IMR-90 (cell line): ENCODE measurements at regions not wholly inside any gene's neighbourhood (a gene's known extent, or its start where the extent isn't known, plus 50 kb on each side); places are given as distances from the start of the nearest gene placed in this dataset.

Experiments used
- ATAC-seq: fragments of 200-7000 bp; cut with Tn5 transposase; 2 replicates; pipeline ENCODE4 v1.9.1; 2020; ENCODE audit warnings: low read depth, mild to moderate bottlenecking, moderate library complexity
- BruUV-seq: library from RNA; stranded (reverse); fragments of 400-500 nt; replicated peaks from 2 replicates; lab custom pipeline; 2021; lab: Mats Ljungman, UMichigan
- CTCF ChIA-PET: fragments of 300-600 bp; formaldehyde crosslinking; extraction: SDS; loops from one replicate; lab custom pipeline; 2021; ENCODE audit warnings: antibody characterized with exemption; lab: Yijun Ruan, JAX
- POLR2A ChIA-PET: fragments of 300-600 bp; sonication (Branson Sonifier 250); formaldehyde crosslinking; loops from one replicate; lab custom pipeline; 2022; ENCODE audit warnings: antibody characterized with exemption; ENCODE audit not compliant: unreplicated experiment; lab: Charles Lee
- DNase-seq: peaks from one replicate; pipeline ENCODE4 v3.0.0; 2013
- H2AFZ ChIP-seq: replicated peaks from 2 replicates; pipeline ENCODE3; 2013; ENCODE audit warnings: low read length, mild to moderate bottlenecking; ENCODE audit not compliant: poor library complexity
- H2AK5ac ChIP-seq: 2 replicates; pipeline ENCODE4 v1.6.1; 2013; ENCODE audit warnings: low read depth, low read length, inconsistent platforms
- H2AK9ac ChIP-seq: replicated peaks from 2 replicates; pipeline ENCODE3; 2013; ENCODE audit warnings: mild to moderate bottlenecking, low read depth, low read length, moderate library complexity; ENCODE audit not compliant: poor library complexity
- H2BK120ac ChIP-seq: 2 replicates; pipeline ENCODE4 v1.6.1; 2013; ENCODE audit warnings: low read depth, low read length, inconsistent platforms
- H2BK15ac ChIP-seq: 3 replicates; pipeline ENCODE4 v1.6.1; 2013; ENCODE audit warnings: low read depth, low read length, inconsistent platforms
- H2BK20ac ChIP-seq: 2 replicates; pipeline ENCODE4 v1.6.1; 2013; ENCODE audit warnings: low read depth, mild to moderate bottlenecking, inconsistent platforms, low read length, moderate library complexity
- H2BK5ac ChIP-seq: 2 replicates; pipeline ENCODE4 v1.6.1; 2013; ENCODE audit warnings: mild to moderate bottlenecking, low read depth, low read length, inconsistent platforms; ENCODE audit not compliant: poor library complexity, severe bottlenecking
- H3K14ac ChIP-seq: replicated peaks from 2 replicates; pipeline ENCODE4 v1.6.1; 2013; ENCODE audit warnings: low read depth, low read length, inconsistent platforms
- H3K18ac ChIP-seq: 2 replicates; pipeline ENCODE4 v1.6.1; 2013; ENCODE audit warnings: low read depth, low read length, control low read depth
- H3K23ac ChIP-seq: 2 replicates; pipeline ENCODE4 v1.6.1; 2013; ENCODE audit warnings: low read depth, low read length, inconsistent platforms
- H3K27ac ChIP-seq: 2 replicates; pipeline ENCODE4 v1.5.1; 2013; ENCODE audit warnings: mild to moderate bottlenecking, control low read depth, low read length; ENCODE audit not compliant: insufficient read depth
- H3K27me3 ChIP-seq: 2 replicates; pipeline ENCODE4 v1.6.1; 2013; ENCODE audit warnings: low read length; ENCODE audit not compliant: control insufficient read depth, insufficient read depth
- H3K36me3 ChIP-seq: 2 replicates; pipeline ENCODE4 v1.6.1; 2013; ENCODE audit warnings: low read length, mixed read lengths; ENCODE audit not compliant: control insufficient read depth, insufficient read depth
- H3K4ac ChIP-seq: 2 replicates; pipeline ENCODE4 v1.6.1; 2013; ENCODE audit warnings: low read depth, low read length, inconsistent platforms
- H3K4me1 ChIP-seq: 2 replicates; pipeline ENCODE4 v1.6.1; 2013; ENCODE audit warnings: low read length, mixed read lengths; ENCODE audit not compliant: control insufficient read depth, insufficient read depth
- H3K4me2 ChIP-seq: 2 replicates; pipeline ENCODE4 v1.6.1; 2013; ENCODE audit warnings: low read depth, mild to moderate bottlenecking, control low read depth, low read length, moderate library complexity
- H3K4me3 ChIP-seq: 2 replicates; pipeline ENCODE4 v1.5.1; 2013; ENCODE audit warnings: low read depth, mild to moderate bottlenecking, control low read depth, low read length, moderate library complexity; ENCODE audit not compliant: insufficient read depth
- H3K56ac ChIP-seq: 2 replicates; pipeline ENCODE4 v1.6.1; 2013; ENCODE audit warnings: low read length, inconsistent platforms; ENCODE audit not compliant: insufficient read depth; ENCODE audit errors: extremely low read depth
- H3K79me1 ChIP-seq, 2 experiments: 2 replicates each; pipeline ENCODE4 v1.6.1; 2013; ENCODE audit warnings: low read length in 2 of 2, inconsistent platforms in 1 of 2, low read depth in 1 of 2
- H3K9ac ChIP-seq: 2 replicates; pipeline ENCODE4 v1.6.1; 2013; ENCODE audit warnings: low read depth, low read length, control low read depth
- H3K9me1 ChIP-seq: 2 replicates; pipeline ENCODE4 v1.6.1; 2013; ENCODE audit warnings: low read length, inconsistent platforms; ENCODE audit not compliant: insufficient read depth
- H3K9me3 ChIP-seq: 2 replicates; pipeline ENCODE4 v1.6.1; 2013; ENCODE audit warnings: low read length; ENCODE audit not compliant: control insufficient read depth, insufficient read depth
- H4K20me1 ChIP-seq: 2 replicates; pipeline ENCODE4 v1.6.1; 2013; ENCODE audit warnings: low read length, inconsistent platforms; ENCODE audit not compliant: insufficient read depth
- H4K5ac ChIP-seq: 2 replicates; pipeline ENCODE4 v1.6.1; 2013; ENCODE audit warnings: mild to moderate bottlenecking, low read depth, low read length, control low read depth
- H4K8ac ChIP-seq, 2 experiments: 2 replicates each; pipeline ENCODE4 v1.6.1; 2013; ENCODE audit warnings: low read depth in 2 of 2, low read length in 2 of 2, control low read depth in 1 of 2, inconsistent platforms in 1 of 2
- H4K91ac ChIP-seq: 2 replicates; pipeline ENCODE4 v1.6.1; 2013; ENCODE audit warnings: low read depth, low read length, inconsistent platforms; ENCODE audit not compliant: insufficient read depth
- CHD1 ChIP-seq: IDR thresholded peaks from 2 replicates; pipeline ENCODE4 v1.6.1; 2012; ENCODE audit warnings: low read depth, low read length, improper control_type of control experiment
- CTCF ChIP-seq: conservative IDR thresholded peaks from 2 replicates; pipeline ENCODE4 v1.5.1; 2012; ENCODE audit warnings: mild to moderate bottlenecking, low read depth, low read length, improper control_type of control experiment
- ELK1 ChIP-seq: fragments of 150-350 bp; IDR thresholded peaks from 2 replicates; pipeline ENCODE4 v1.6.1; 2016; ENCODE audit warnings: low read depth, mild to moderate bottlenecking, low read length, moderate library complexity, borderline replicate concordance
- FOS ChIP-seq: fragments of 150-350 bp; IDR thresholded peaks from 2 replicates; pipeline ENCODE4 v1.6.1; 2016; ENCODE audit warnings: low read depth, low read length
- MAFK ChIP-seq: IDR thresholded peaks from 2 replicates; pipeline ENCODE4 v1.6.1; 2012; ENCODE audit warnings: low read depth, low read length, improper control_type of control experiment
- NFE2L2 ChIP-seq: fragments of 150-350 bp; IDR thresholded peaks from 2 replicates; pipeline ENCODE4 v1.6.1; 2016; ENCODE audit warnings: low read depth, mild to moderate bottlenecking, low read length
- RFX5 ChIP-seq: IDR thresholded peaks from 2 replicates; pipeline ENCODE4 v1.8.0; 2012; ENCODE audit warnings: low read depth, mild to moderate bottlenecking, low read length, moderate library complexity
- WGBS, 2 experiments: methylation state at CpG; one replicate each; pipeline versions ENCODE4 v1.1.5 to v1.1.7; 2013; ENCODE audit warnings: missing lambda C conversion rate in 2 of 2; ENCODE audit not compliant: insufficient read length in 1 of 2; ENCODE audit errors: extremely low coverage in 2 of 2; 5-methylcytosine and 5-hydroxymethylcytosine counted together
- dilution Hi-C: fragments of 300-500 bp; cut with HindIII; formaldehyde crosslinking; loops from one replicate; pipeline ENCODE4 v1.14.3; 2018; ENCODE audit warnings: low sequenced_read_pairs; ENCODE audit not compliant: unreplicated experiment
- in situ Hi-C: fragments of 300-500 bp; cut with MboI; formaldehyde crosslinking; loops from 3 replicates; pipeline ENCODE4 v1.14.3; 2019; ENCODE audit warnings: low sequenced_read_pairs, inconsistent platforms, mixed read lengths
- intact Hi-C: fragments of 100-400 bp; cut with micrococcal nuclease; formaldehyde crosslinking; loops from 2 replicates; pipeline ENCODE4 v1.10.0; 2022

DNA sequence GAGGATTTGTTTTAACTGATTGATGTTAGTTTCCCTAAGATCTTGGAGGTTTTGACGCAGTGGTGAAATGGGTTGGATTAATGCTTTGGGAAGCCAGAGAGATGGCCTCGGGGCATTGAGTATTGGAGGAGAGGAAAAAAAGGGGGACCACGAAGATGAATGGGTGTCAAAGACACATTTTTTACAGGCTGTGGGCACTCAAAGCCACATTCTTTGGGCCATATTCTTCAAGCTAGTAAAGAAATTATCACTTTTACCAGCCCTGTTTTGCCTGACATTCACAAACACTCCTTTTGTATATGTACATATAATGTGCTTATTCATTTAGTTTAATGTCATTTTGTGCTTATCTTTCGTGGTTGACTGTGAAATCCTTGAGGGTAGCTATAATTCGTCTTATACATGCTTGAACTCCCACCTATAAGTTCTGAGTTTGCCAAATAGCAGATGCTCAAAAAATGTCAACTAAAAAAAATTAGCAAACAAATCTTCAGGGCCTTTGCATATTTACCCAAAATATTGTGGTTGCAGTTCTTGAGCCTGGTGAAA lies 146.3 kb downstream of the ARL6IP6 start:
- no peak overlapping the region for H3K14ac ChIP-seq
- in situ Hi-C loops, result no loop called here
- H2AK5ac ChIP-seq, result no peak overlapping the region
- peak overlapping the region; percentile 27; the same call in 1 of the 2 replicates for H3K18ac ChIP-seq
- H4K5ac ChIP-seq, result no peak overlapping the region
- H3K9me1 ChIP-seq, result no peaks in the 10 kb centered on the region
- H3K4ac ChIP-seq, result no peak overlapping the region
- no peak overlapping the region for H4K8ac ChIP-seq
- H3K4me2 ChIP-seq, result peak overlapping the region; percentile 48; the same call in 1 of the 2 replicates
- H4K91ac ChIP-seq, result no peak overlapping the region
- H3K27me3 ChIP-seq, result no peaks in the 10 kb centered on the region
- no peak overlapping the region for H2BK15ac ChIP-seq
- no peak overlapping the region for H3K4me3 ChIP-seq
- H2BK5ac ChIP-seq, result no peak overlapping the region
- no peak for TF ChIP-seq MAFK
- no peak for TF ChIP-seq ELK1
- no peak for TF ChIP-seq FOS
- TF ChIP-seq CTCF, result no peak
- TF ChIP-seq RFX5, result no peak
- no peak for TF ChIP-seq CHD1
- TF ChIP-seq NFE2L2, result no peak
- intact Hi-C loops, result no loop called here
- no peak overlapping the region for H2BK20ac ChIP-seq
- no peak overlapping the region for H3K23ac ChIP-seq
- H3K4me1 ChIP-seq, result no peaks in the 10 kb centered on the region
- H3K79me1 ChIP-seq, result no peaks in the 10 kb centered on the region
- dilution Hi-C loops, result no loop called here
- no peak overlapping the region for H3K9ac ChIP-seq
- no TSS peak for BruUV-seq
- no peak overlapping the region for H2AK9ac ChIP-seq
- no peaks in the 10 kb centered on the region for H3K9me3 ChIP-seq
- H4K20me1 ChIP-seq, result no peaks in the 10 kb centered on the region
- no peaks in the 10 kb centered on the region for H3K36me3 ChIP-seq
- no peak for ATAC-seq
- no peak for DNase-seq
- no peak overlapping the region for H3K56ac ChIP-seq
- WGBS, 2 experiments, result 0% methylated on average over 1 of the region's 5 CpGs; no CpG with 5 or more reads in 1 of the 2 experiments
- ChIA-PET POLR2A (no interaction called here), CTCF (no interaction called here)
- H2AFZ ChIP-seq, result no peak overlapping the region
- H3K27ac ChIP-seq, result no peak overlapping the region
- H2BK120ac ChIP-seq, result no peak overlapping the region
